DND-41 (cell line): ENCODE measurements at regions not wholly inside any gene's neighbourhood (a gene's known extent, or its start where the extent isn't known, plus 50 kb on each side); places are given as distances from the start of the nearest gene placed in this dataset.

Experiments used
- ATAC-seq: fragments of 200-7000 bp; cut with Tn5 transposase; 3 replicates; pipeline ENCODE4 v1.9.1; 2021; ENCODE audit warnings: low read depth; ENCODE audit not compliant: insufficient read depth
- DNase-seq: peaks from one replicate; pipeline ENCODE4 v3.0.0-alpha.2; 2020
- H2AFZ ChIP-seq: 2 replicates; pipeline ENCODE4 v1.6.0; 2012; ENCODE audit warnings: low read depth, low read length
- H3K27ac ChIP-seq: 2 replicates; pipeline ENCODE4 v1.5.1; 2012; ENCODE audit warnings: low read length, inconsistent platforms
- H3K27me3 ChIP-seq: fragments of 200-600 bp; sonication (generic); 2 replicates; pipeline ENCODE4 v1.6.0; 2012; ENCODE audit warnings: low read length, mild to moderate bottlenecking, inconsistent platforms; ENCODE audit not compliant: insufficient read depth, poor library complexity
- H3K36me3 ChIP-seq: 2 replicates; pipeline ENCODE4 v1.5.1; 2012; ENCODE audit warnings: low read length, inconsistent platforms; ENCODE audit not compliant: insufficient read depth
- H3K4me1 ChIP-seq: 2 replicates; pipeline ENCODE4 v1.5.1; 2012; ENCODE audit warnings: mild to moderate bottlenecking, low read length; ENCODE audit not compliant: insufficient read depth
- H3K4me2 ChIP-seq: 2 replicates; pipeline ENCODE4 v1.6.0; 2012; ENCODE audit warnings: mild to moderate bottlenecking, moderate library complexity, low read length, inconsistent platforms; ENCODE audit not compliant: insufficient read depth
- H3K4me3 ChIP-seq, 2 experiments: fragments of 200-600 bp in 1 of 2; shearing (Covaris generic) in 1 of 2; 2 replicates each; pipeline ENCODE4 v1.5.1; 2012 to 2016; ENCODE audit warnings: inconsistent platforms in 2 of 2, low read length in 2 of 2, mild to moderate bottlenecking in 2 of 2, low read depth in 1 of 2, moderate library complexity in 1 of 2
- H3K79me2 ChIP-seq: 2 replicates; pipeline ENCODE4 v1.6.0; 2012; ENCODE audit warnings: low read length, inconsistent platforms; ENCODE audit not compliant: insufficient read depth
- H3K9ac ChIP-seq: 2 replicates; pipeline ENCODE4 v1.6.0; 2012; ENCODE audit warnings: low read depth, mild to moderate bottlenecking, inconsistent platforms, low read length, moderate library complexity
- H3K9me3 ChIP-seq: 2 replicates; pipeline ENCODE4 v1.5.1; 2012; ENCODE audit warnings: low read length, moderate library complexity, mild to moderate bottlenecking, inconsistent platforms; ENCODE audit not compliant: insufficient read depth, severe bottlenecking
- H4K20me1 ChIP-seq: 2 replicates; pipeline ENCODE4 v1.6.0; 2012; ENCODE audit warnings: low read length; ENCODE audit not compliant: insufficient read depth
- CTCF ChIP-seq: IDR thresholded peaks from 2 replicates; pipeline ENCODE4 v1.5.1; 2012; ENCODE audit warnings: borderline replicate concordance, low read length, moderate library complexity, mild to moderate bottlenecking; ENCODE audit not compliant: poor library complexity, severe bottlenecking; ENCODE audit errors: extremely low read depth
- EZH2 ChIP-seq: IDR thresholded peaks from 3 replicates; pipeline ENCODE4 v1.6.1; 2012; ENCODE audit warnings: borderline replicate concordance, low read depth, mild to moderate bottlenecking, moderate library complexity, low read length, inconsistent platforms; ENCODE audit not compliant: severe bottlenecking

GRCh38 chr10:78959217-78959923, 109.4 kb upstream of the ZMIZ1 start:
- TF ChIP-seq EZH2, result no peak
- TF ChIP-seq CTCF, result no peak
- DNase-seq (no peak), ATAC-seq (no peak)
- H3K36me3 ChIP-seq, result no peaks in the 10 kb centered on the region
- H3K4me2 ChIP-seq, result no peak overlapping the region
- H3K4me1 ChIP-seq, result no peaks in the 10 kb centered on the region
- H3K9ac ChIP-seq, result no peak overlapping the region
- H2AFZ ChIP-seq, result no peak overlapping the region
- H3K79me2 ChIP-seq, result no peaks in the 10 kb centered on the region
- H3K27me3 ChIP-seq, result peaks cover 9% of the 10 kb centered on the region
- H3K4me3 ChIP-seq, result no peak overlapping the region
- peaks cover 3% of the 10 kb centered on the region; the same call in 1 of the 2 replicates for H4K20me1 ChIP-seq
- H3K27ac ChIP-seq, result no peak overlapping the region
- H3K9me3 ChIP-seq, result no peaks in the 10 kb centered on the region

GRCh38 chr10:78959924-78960285, 108.9 kb upstream of the ZMIZ1 start:
- ATAC-seq (no peak), DNase-seq (no peak)
- Histone ChIP-seq H3K79me2 (no peaks in the 10 kb centered on the region), H3K4me3 (no peak overlapping the region), H2AFZ (no peak overlapping the region), H3K36me3 (no peaks in the 10 kb centered on the region), H3K9me3 (no peaks in the 10 kb centered on the region), H3K27ac (no peak overlapping the region), H3K9ac (no peak overlapping the region), H4K20me1 (0 out of 2 replicates have a peak, but pooled peaks cover 3% of the 10 kb centered on the region), H3K4me2 (no peak overlapping the region), H3K4me1 (no peaks in the 10 kb centered on the region), H3K27me3 (peaks cover 9% of the 10 kb centered on the region)
- TF ChIP-seq EZH2, result no peak
- no peak for TF ChIP-seq CTCF

- no peaks in the 10 kb centered on the region for H3K79me2 ChIP-seq
- H4K20me1 ChIP-seq, result 0 out of 2 replicates have a peak, but pooled peaks cover 3% of the 10 kb centered on the region
- no peak overlapping the region for H3K4me3 ChIP-seq
- H3K27me3 ChIP-seq, result peaks cover 9% of the 10 kb centered on the region
- no peak overlapping the region for H3K27ac ChIP-seq
- H3K36me3 ChIP-seq, result no peaks in the 10 kb centered on the region
- no peak overlapping the region for H3K4me2 ChIP-seq
- no peak for ATAC-seq
- H2AFZ ChIP-seq, result no peak overlapping the region
- H3K9ac ChIP-seq, result no peak overlapping the region
- H3K9me3 ChIP-seq, result no peaks in the 10 kb centered on the region
- H3K4me1 ChIP-seq, result no peaks in the 10 kb centered on the region
- TF ChIP-seq EZH2, result no peak
- no peak for DNase-seq
Measured at GRCh38 chr10:78960316-78960800, 108.4 kb upstream of the ZMIZ1 start.

GRCh38 chr10:78961760-78962159, 107.0 kb upstream of the ZMIZ1 start:
- Histone ChIP-seq H3K4me3 (no peak overlapping the region), H3K4me1 (no peaks in the 10 kb centered on the region), H3K79me2 (no peaks in the 10 kb centered on the region), H3K9ac (no peak overlapping the region), H3K36me3 (no peaks in the 10 kb centered on the region), H3K9me3 (no peaks in the 10 kb centered on the region), H4K20me1 (0 out of 2 replicates have a peak, but pooled peaks cover 3% of the 10 kb centered on the region), H3K4me2 (no peak overlapping the region), H3K27me3 (peaks cover 9% of the 10 kb centered on the region), H2AFZ (no peak overlapping the region), H3K27ac (no peak overlapping the region)
- no peak for TF ChIP-seq EZH2
- no peak for TF ChIP-seq CTCF
- DNase-seq, result no peak
- ATAC-seq, result no peak
